Mammary epithelial cell (primary cell): ENCODE measurements at regions not wholly inside any gene's neighbourhood (a gene's known extent, or its start where the extent isn't known, plus 50 kb on each side); places are given as distances from the start of the nearest gene placed in this dataset.

Experiments used
- EZH2 ChIP-seq: IDR thresholded peaks from 2 replicates; pipeline ENCODE4 v1.6.1; 2012; ENCODE audit warnings: low read length, inconsistent platforms, borderline replicate concordance
- TF ChIP-seq, protein P1 (sequence below), 2 donors: IDR thresholded peaks in 1 of 2; conservative IDR thresholded peaks in 1 of 2; 2 replicates each; pipeline ENCODE4 v1.5.1; 2011 to 2012; ENCODE audit warnings: inconsistent platforms in 2 of 2, low read length in 2 of 2, mild to moderate bottlenecking in 2 of 2, control low read depth in 1 of 2, low read depth in 1 of 2; ENCODE audit not compliant: insufficient read depth in 1 of 2; ENCODE audit errors: extremely low read depth in 1 of 2

- TF ChIP-seq, protein P1, sequence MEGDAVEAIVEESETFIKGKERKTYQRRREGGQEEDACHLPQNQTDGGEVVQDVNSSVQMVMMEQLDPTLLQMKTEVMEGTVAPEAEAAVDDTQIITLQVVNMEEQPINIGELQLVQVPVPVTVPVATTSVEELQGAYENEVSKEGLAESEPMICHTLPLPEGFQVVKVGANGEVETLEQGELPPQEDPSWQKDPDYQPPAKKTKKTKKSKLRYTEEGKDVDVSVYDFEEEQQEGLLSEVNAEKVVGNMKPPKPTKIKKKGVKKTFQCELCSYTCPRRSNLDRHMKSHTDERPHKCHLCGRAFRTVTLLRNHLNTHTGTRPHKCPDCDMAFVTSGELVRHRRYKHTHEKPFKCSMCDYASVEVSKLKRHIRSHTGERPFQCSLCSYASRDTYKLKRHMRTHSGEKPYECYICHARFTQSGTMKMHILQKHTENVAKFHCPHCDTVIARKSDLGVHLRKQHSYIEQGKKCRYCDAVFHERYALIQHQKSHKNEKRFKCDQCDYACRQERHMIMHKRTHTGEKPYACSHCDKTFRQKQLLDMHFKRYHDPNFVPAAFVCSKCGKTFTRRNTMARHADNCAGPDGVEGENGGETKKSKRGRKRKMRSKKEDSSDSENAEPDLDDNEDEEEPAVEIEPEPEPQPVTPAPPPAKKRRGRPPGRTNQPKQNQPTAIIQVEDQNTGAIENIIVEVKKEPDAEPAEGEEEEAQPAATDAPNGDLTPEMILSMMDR (conservative IDR thresholded peaks at IDR 0.05 in 1 of 2, IDR thresholded peaks at IDR 0.05 in 1 of 2; ENCODE audit: extremely low read depth in 1 of 2, insufficient read depth in 1 of 2, low read depth in 1 of 2, low read length in 2 of 2), result no peak
- no peak for TF ChIP-seq EZH2
Observed at GRCh38 chr4:72689923-72690322, 120.9 kb upstream of the ADAMTS3 start.
